ENCODE measurements at regions not wholly inside any gene's neighbourhood (a gene's known extent, or its start where the extent isn't known, plus 50 kb on each side); places are given as distances from the start of the nearest gene placed in this dataset.

- Mint-ChIP-seq H3K9me3 (no peaks in the 10 kb centered on the region), H3K4me3 (no peak overlapping the region), H3K27ac (no peak overlapping the region), H3K36me3 (no peaks in the 10 kb centered on the region), H3K27me3 (ENCODE audit: insufficient read depth, low read depth) (no peaks in the 10 kb centered on the region), H3K4me1 (no peaks in the 10 kb centered on the region)
- Histone ChIP-seq H3K27ac (no peak overlapping the region), H3K9ac (no peak overlapping the region), H3F3A (ENCODE audit: low read depth) (no peaks in the 10 kb centered on the region), H3K4me3 (no peak overlapping the region), H3K27me3 (no peaks in the 10 kb centered on the region), H3K79me2 (ENCODE audit: low read depth) (no peaks in the 10 kb centered on the region), H3K4me1 (no peaks in the 10 kb centered on the region), H3K9me3 (ENCODE audit: low read depth) (no peaks in the 10 kb centered on the region), H3K4me2 (no peak overlapping the region), H4K20me1 (ENCODE audit: low read depth) (no peaks in the 10 kb centered on the region), H3K36me3 (no peaks in the 10 kb centered on the region), H2AFZ (replicated peaks) (no peak overlapping the region)
- no peak for DNase-seq (ENCODE audit: low spot score)
- TF ChIP-seq EZH2phosphoT487 (IDR thresholded peaks at IDR 0.05) (no peak), EZH2 (IDR thresholded peaks at IDR 0.05) (no peak), CTCF (IDR thresholded peaks at IDR 0.05) (no peak)
Observed at GRCh38 chr1:213737398-213738035, 250.3 kb upstream of the PROX1 start.

DNA sequence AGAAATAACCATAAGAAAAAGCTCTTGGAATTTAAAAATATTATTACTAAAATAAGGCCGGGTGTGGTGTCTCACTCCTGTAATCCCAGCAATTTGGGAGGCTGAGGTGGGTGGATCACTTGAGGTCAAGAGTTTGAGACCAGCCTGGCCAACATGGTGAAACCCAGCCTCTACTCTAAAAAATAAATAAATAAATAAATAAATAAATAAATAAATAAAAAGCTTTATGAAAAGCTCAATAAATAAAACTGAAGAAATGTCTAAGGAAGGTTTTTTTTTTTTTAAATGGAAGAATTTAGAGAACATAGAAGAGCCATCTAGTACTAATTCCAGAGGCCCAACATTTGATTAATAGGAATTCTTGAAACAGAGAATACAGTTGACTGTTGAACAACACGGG, 249.1 kb upstream of the PROX1 start:
- DNase-seq (ENCODE audit: low spot score): no peak
- no peaks in the 10 kb centered on the region for H3K4me1 ChIP-seq
- no peak overlapping the region for H3K9ac ChIP-seq
- H3F3A ChIP-seq (ENCODE audit: low read depth): no peaks in the 10 kb centered on the region
- H3K27me3 Mint-ChIP-seq (ENCODE audit: insufficient read depth, low read depth): no peaks in the 10 kb centered on the region
- no peak overlapping the region for H3K27ac Mint-ChIP-seq
- H2AFZ ChIP-seq (replicated peaks): no peak overlapping the region
- H3K9me3 Mint-ChIP-seq: no peaks in the 10 kb centered on the region
- H3K4me2 ChIP-seq: no peak overlapping the region
- H3K9me3 ChIP-seq (ENCODE audit: low read depth): peaks cover 3% of the 10 kb centered on the region
- no peaks in the 10 kb centered on the region for H4K20me1 ChIP-seq (ENCODE audit: low read depth)
- H3K36me3 ChIP-seq: no peaks in the 10 kb centered on the region
- H3K4me3 Mint-ChIP-seq: no peak overlapping the region
- H3K4me3 ChIP-seq: no peak overlapping the region
- H3K27ac ChIP-seq: no peak overlapping the region
- no peak for TF ChIP-seq EZH2phosphoT487 (IDR thresholded peaks at IDR 0.05)
- TF ChIP-seq EZH2 (IDR thresholded peaks at IDR 0.05): no peak
- no peak for TF ChIP-seq CTCF (IDR thresholded peaks at IDR 0.05)
- no peaks in the 10 kb centered on the region for H3K27me3 ChIP-seq
- no peaks in the 10 kb centered on the region for H3K79me2 ChIP-seq (ENCODE audit: low read depth)
- no peaks in the 10 kb centered on the region for H3K4me1 Mint-ChIP-seq
- H3K36me3 Mint-ChIP-seq: no peaks in the 10 kb centered on the region

GRCh38 chr1:213742992-213743391, 244.8 kb upstream of the PROX1 start:
- H3K9me3 Mint-ChIP-seq: no peaks in the 10 kb centered on the region
- Histone ChIP-seq H3K79me2 (ENCODE audit: low read depth) (no peaks in the 10 kb centered on the region), H3K9ac (no peak overlapping the region), H3F3A (ENCODE audit: low read depth) (no peaks in the 10 kb centered on the region), H3K4me3 (no peak overlapping the region), H3K4me1 (peaks cover 9% of the 10 kb centered on the region), H3K27ac (no peak overlapping the region), H3K36me3 (no peaks in the 10 kb centered on the region), H2AFZ (replicated peaks) (no peak overlapping the region), H3K27me3 (no peaks in the 10 kb centered on the region), H3K4me2 (no peak overlapping the region), H4K20me1 (ENCODE audit: low read depth) (no peaks in the 10 kb centered on the region), H3K9me3 (ENCODE audit: low read depth) (peaks cover 3% of the 10 kb centered on the region)
- no peak for DNase-seq (ENCODE audit: low spot score)
- TF ChIP-seq EZH2 (IDR thresholded peaks at IDR 0.05) (no peak), CTCF (IDR thresholded peaks at IDR 0.05) (no peak), EZH2phosphoT487 (IDR thresholded peaks at IDR 0.05) (no peak)
- no peak overlapping the region for H3K4me3 Mint-ChIP-seq
- H3K36me3 Mint-ChIP-seq: no peaks in the 10 kb centered on the region
- H3K27ac Mint-ChIP-seq: no peak overlapping the region
- no peaks in the 10 kb centered on the region for H3K27me3 Mint-ChIP-seq (ENCODE audit: insufficient read depth, low read depth)
- H3K4me1 Mint-ChIP-seq: no peaks in the 10 kb centered on the region

All from neural progenitor cell (in vitro differentiated cells).